ENCODE measurements at regions not wholly inside any gene's neighbourhood (a gene's known extent, or its start where the extent isn't known, plus 50 kb on each side); places are given as distances from the start of the nearest gene placed in this dataset.

GRCh38 chr13:109626386-109627171 is 159.8 kb downstream of the IRS2 start:
- H3K27me3 Mint-ChIP-seq (ENCODE audit: low read depth): no peaks in the 10 kb centered on the region; the same call in 1 of the 2 replicates

More at GRCh38 chr13:109626386-109627171, 159.8 kb downstream of the IRS2 start:
- Histone ChIP-seq H3K4me2 (ENCODE audit: insufficient read depth, insufficient read length, low read length) (no peak overlapping the region), H3K27me3 (ENCODE audit: insufficient read depth, low read length) (no peaks in the 10 kb centered on the region), H3K4me1 (ENCODE audit: insufficient read depth, low read length) (no peaks in the 10 kb centered on the region; the same call in 1 of the 2 replicates), H4K20me1 (ENCODE audit: control insufficient read depth, insufficient read depth, insufficient read length) (no peaks in the 10 kb centered on the region), H3T11ph (ENCODE audit: low read length) (no peak overlapping the region), H3K4ac (ENCODE audit: low read depth, low read length) (no peak overlapping the region), H4K91ac (ENCODE audit: insufficient read length, low read depth, low read length) (no peak overlapping the region), H3K18ac (ENCODE audit: insufficient read length, low read depth, low read length) (no peak overlapping the region), H2AFZ (ENCODE audit: low read length) (no peak overlapping the region), H3K9me3 (ENCODE audit: control insufficient read depth, low read depth, low read length) (no peaks in the 10 kb centered on the region), H3K14ac (ENCODE audit: insufficient read depth, low read length) (no peak overlapping the region), H4K8ac (replicated peaks; ENCODE audit: insufficient read length, low read depth, low read length) (no peak overlapping the region), H2BK5ac (ENCODE audit: insufficient read length, low read length) (no peak overlapping the region), H3K27ac (ENCODE audit: insufficient read length, low read depth, low read length) (no peak overlapping the region), H2BK15ac (ENCODE audit: low read depth, low read length) (no peak overlapping the region), H3K56ac (ENCODE audit: insufficient read length, low read depth, low read length) (no peak overlapping the region), H3K23me2 (ENCODE audit: insufficient read length, low read depth, low read length, poor library complexity, severe bottlenecking) (no peaks in the 10 kb centered on the region), H3K79me1 (ENCODE audit: insufficient read depth, low read depth, low read length, poor library complexity, severe bottlenecking) (no peaks in the 10 kb centered on the region), H3K23ac (ENCODE audit: insufficient read length, low read depth, low read length) (no peak overlapping the region), H3K9ac (ENCODE audit: extremely low read depth, insufficient read length, low read length) (no peak overlapping the region), H2BK20ac (ENCODE audit: low read depth, low read length, poor library complexity, severe bottlenecking) (no peak overlapping the region), H4K5ac (ENCODE audit: insufficient read length, low read depth, low read length) (no peak overlapping the region), H2BK12ac (ENCODE audit: insufficient read length, low read depth, low read length) (no peak overlapping the region), H3K79me2 (ENCODE audit: insufficient read depth, low read length) (no peaks in the 10 kb centered on the region), H2AK5ac (ENCODE audit: insufficient read length, low read length) (no peak overlapping the region), H2BK120ac (ENCODE audit: low read depth, low read length, poor library complexity, severe bottlenecking) (no peak overlapping the region)
- TF ChIP-seq CTCF (conservative IDR thresholded peaks at IDR 0.05): no peak
- H3K9me3 Mint-ChIP-seq: peaks cover 0 to 2% of the 10 kb centered on the region in 2 experiments; a peak in 1 of 5 replicates
- no CpG with 5 or more reads among the region's 8 CpGs for WGBS (ENCODE audit: extremely low coverage, insufficient read length, low lambda C conversion rate)
- DNase-seq: no peak
- H3K27ac Mint-ChIP-seq: peak overlapping the region in 1 of 3 experiments; percentile 3; a peak in 2 of 7 replicates
- H3K4me3 Mint-ChIP-seq: no peak overlapping the region
- no peaks in the 10 kb centered on the region for H3K36me3 Mint-ChIP-seq (ENCODE audit: insufficient read depth in 1 of 3, low read depth in 3 of 3)
- peaks cover 13 to 14% of the 10 kb centered on the region in 2 experiments for H3K4me1 Mint-ChIP-seq

Data from H9 (cell line).